Endothelial cell (in vitro differentiated cells): ENCODE measurements at regions not wholly inside any gene's neighbourhood (a gene's known extent, or its start where the extent isn't known, plus 50 kb on each side); places are given as distances from the start of the nearest gene placed in this dataset.
"Not testable (repeated sequence)": the region's sequence is repeated elsewhere in the genome, so short reads cannot be mapped to it uniquely, and the experiment has no call there.

Source experiments
- DNase-seq: peaks from one replicate; pipeline ENCODE4 v3.0.0; 2021; ENCODE audit warnings: low spot score
- H3K27ac Mint-ChIP-seq: one replicate; pipeline ENCODE4 v1.8.0; 2021; ENCODE audit warnings: mixed read lengths, inconsistent platforms; ENCODE audit not compliant: unreplicated experiment
- H3K27me3 Mint-ChIP-seq: one replicate; pipeline ENCODE4 v1.8.0; 2021; ENCODE audit warnings: mild to moderate bottlenecking, moderate library complexity, mixed read lengths, inconsistent platforms; ENCODE audit not compliant: unreplicated experiment
- H3K36me3 Mint-ChIP-seq: one replicate; pipeline ENCODE4 v1.8.0; 2021; ENCODE audit warnings: mild to moderate bottlenecking, low read depth, mixed read lengths, inconsistent platforms; ENCODE audit not compliant: unreplicated experiment
- H3K4me1 Mint-ChIP-seq: one replicate; pipeline ENCODE4 v1.8.0; 2021; ENCODE audit warnings: mild to moderate bottlenecking, mixed read lengths, inconsistent platforms; ENCODE audit not compliant: unreplicated experiment
- H3K4me3 Mint-ChIP-seq: one replicate; pipeline ENCODE4 v1.8.0; 2021; ENCODE audit warnings: mild to moderate bottlenecking, mixed read lengths, inconsistent platforms; ENCODE audit not compliant: unreplicated experiment
- H3K9me3 Mint-ChIP-seq: one replicate; pipeline ENCODE4 v1.8.0; 2021; ENCODE audit warnings: mixed read lengths, inconsistent platforms; ENCODE audit not compliant: unreplicated experiment
- TF ChIP-seq, protein P1 (sequence below): fragments of 200-600 bp; sonication (generic); IDR thresholded peaks from one replicate; pipeline ENCODE4 v1.5.0; 2021; ENCODE audit warnings: antibody characterized with exemption; ENCODE audit not compliant: unreplicated experiment

DNA sequence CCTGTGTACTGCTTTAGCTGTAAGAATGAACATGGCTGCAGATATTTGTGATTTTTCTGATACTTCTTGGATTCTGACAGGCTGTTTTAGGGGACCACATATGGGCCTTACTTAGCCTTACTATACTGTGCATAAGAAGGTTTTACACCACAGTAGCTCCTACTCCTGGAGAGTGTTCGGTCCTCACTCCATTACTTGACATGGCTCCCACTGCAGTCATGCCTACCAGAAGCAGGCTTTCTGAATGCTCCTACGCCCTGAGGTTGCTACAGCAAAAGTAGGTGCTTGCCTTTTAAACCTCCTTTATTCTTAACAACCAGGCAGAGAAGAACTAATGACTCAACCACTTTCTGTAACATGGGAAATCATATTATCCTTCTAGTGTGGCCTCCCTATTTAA is 125.2 kb upstream of the MAP2 start:
- TF ChIP-seq, protein P1, sequence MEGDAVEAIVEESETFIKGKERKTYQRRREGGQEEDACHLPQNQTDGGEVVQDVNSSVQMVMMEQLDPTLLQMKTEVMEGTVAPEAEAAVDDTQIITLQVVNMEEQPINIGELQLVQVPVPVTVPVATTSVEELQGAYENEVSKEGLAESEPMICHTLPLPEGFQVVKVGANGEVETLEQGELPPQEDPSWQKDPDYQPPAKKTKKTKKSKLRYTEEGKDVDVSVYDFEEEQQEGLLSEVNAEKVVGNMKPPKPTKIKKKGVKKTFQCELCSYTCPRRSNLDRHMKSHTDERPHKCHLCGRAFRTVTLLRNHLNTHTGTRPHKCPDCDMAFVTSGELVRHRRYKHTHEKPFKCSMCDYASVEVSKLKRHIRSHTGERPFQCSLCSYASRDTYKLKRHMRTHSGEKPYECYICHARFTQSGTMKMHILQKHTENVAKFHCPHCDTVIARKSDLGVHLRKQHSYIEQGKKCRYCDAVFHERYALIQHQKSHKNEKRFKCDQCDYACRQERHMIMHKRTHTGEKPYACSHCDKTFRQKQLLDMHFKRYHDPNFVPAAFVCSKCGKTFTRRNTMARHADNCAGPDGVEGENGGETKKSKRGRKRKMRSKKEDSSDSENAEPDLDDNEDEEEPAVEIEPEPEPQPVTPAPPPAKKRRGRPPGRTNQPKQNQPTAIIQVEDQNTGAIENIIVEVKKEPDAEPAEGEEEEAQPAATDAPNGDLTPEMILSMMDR, result no peak
- Mint-ChIP-seq H3K36me3 (no peaks in the 10 kb centered on the region), H3K27ac (no peak overlapping the region), H3K4me1 (peaks cover 54% of the 10 kb centered on the region), H3K9me3 (no peaks in the 10 kb centered on the region), H3K4me3 (no peak overlapping the region), H3K27me3 (peaks cover 12% of the 10 kb centered on the region)
- no peak for DNase-seq

DNA sequence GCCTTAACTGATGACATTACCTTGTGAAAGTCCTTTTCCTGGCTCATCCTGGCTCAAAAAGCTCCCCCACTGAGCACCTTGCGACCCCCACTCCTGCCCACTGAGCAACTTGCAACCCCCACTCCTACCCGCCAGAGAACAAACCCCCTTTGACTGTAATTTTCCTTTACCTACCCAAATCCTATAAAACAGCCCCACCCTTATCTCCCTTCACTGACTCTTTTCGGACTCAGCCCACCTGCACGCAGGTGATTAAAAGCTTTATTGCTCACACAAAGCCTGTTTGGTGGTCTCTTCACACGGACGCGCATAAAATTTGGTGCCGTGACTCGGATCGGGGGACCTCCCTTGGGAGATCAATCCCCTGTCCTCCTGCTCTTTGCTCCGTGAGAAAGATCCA is 124.4 kb upstream of the MAP2 start:
- H3K4me3 Mint-ChIP-seq, result peak overlapping the region; percentile 83
- DNase-seq, H3K36me3 Mint-ChIP-seq, H3K27ac Mint-ChIP-seq, H3K9me3 Mint-ChIP-seq: not testable (repeated sequence)
- peaks cover 16% of the 10 kb centered on the region for H3K27me3 Mint-ChIP-seq
- peaks cover 61% of the 10 kb centered on the region for H3K4me1 Mint-ChIP-seq

DNA sequence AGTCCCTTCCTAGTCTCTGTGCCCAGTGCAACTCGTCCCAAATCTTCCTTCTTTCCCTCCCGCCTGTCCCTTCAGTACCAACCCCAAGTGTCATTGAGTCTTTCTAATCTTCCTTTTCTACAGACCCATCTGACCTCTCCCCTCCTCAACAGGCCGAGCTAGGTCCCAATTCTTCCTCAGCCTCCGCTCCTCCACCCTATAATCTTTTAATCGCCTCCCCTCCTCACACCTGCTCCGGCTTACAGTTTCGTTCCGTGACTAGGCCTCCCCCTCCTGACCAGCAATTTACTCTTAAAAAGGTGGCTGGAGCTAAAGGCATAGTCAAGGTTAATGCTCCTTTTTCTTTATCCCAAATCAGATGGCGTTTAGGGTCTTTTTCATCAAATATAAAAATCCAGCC is 123.1 kb upstream of the MAP2 start:
- H3K27ac Mint-ChIP-seq, DNase-seq, H3K36me3 Mint-ChIP-seq, H3K9me3 Mint-ChIP-seq: not testable (repeated sequence)
- H3K4me1 Mint-ChIP-seq, result peaks cover 66% of the 10 kb centered on the region
- peaks cover 19% of the 10 kb centered on the region for H3K27me3 Mint-ChIP-seq
- peak overlapping the region; percentile 83 for H3K4me3 Mint-ChIP-seq

DNA sequence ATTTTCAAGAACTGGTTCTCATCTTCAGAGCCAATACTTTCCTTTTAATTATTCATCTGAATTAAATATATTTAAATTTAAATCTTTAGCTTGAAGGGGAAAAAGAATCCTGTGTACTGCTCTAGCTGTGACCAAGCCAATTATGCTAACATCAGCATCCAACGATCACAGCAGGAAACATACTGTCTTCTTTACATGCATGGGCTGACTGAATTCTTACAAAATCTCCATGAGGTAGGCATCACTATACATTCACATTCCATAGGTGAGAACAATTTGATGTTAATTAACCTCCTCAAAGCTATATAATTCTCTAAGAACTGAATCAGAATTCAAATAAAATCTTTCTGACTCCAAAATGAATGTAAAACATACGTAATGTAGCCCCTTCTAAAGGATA is 118.8 kb upstream of the MAP2 start:
- TF ChIP-seq, protein P1, result no peak
- Mint-ChIP-seq H3K4me3 (no peak overlapping the region), H3K9me3 (no peaks in the 10 kb centered on the region), H3K27ac (no peak overlapping the region), H3K4me1 (peaks cover 45% of the 10 kb centered on the region), H3K27me3 (peaks cover 17% of the 10 kb centered on the region), H3K36me3 (peaks cover 4% of the 10 kb centered on the region)
- no peak for DNase-seq

DNA sequence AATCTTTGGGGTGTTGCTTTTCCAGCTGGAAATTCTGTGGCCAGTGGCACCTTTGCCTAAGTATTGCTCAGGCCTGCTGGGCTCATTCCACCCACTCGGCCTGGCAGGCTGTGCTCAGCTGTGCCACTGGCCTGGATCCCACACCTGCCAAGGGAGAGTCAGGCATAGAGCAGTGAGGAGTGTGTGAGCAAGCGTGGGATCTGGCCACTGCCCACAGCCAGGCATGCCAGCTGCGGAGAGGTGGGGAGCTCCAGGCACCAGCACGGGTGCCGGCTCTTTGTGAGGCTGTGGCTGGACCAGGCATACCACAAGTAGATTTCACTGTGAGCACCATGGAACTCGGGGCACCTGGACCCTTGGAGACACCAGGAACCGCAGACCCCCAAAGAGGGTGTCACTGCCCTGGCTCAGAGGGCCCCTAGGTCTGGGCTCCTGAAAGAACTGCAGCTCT is 118.1 kb upstream of the MAP2 start:
- TF ChIP-seq, protein P1, result no peak
- Mint-ChIP-seq H3K4me1 (peaks cover 37% of the 10 kb centered on the region), H3K9me3 (no peaks in the 10 kb centered on the region), H3K27ac (peak overlapping the region; percentile 71), H3K36me3 (peaks cover 4% of the 10 kb centered on the region), H3K27me3 (peaks cover 13% of the 10 kb centered on the region), H3K4me3 (no peak overlapping the region)
- no peak for DNase-seq

DNA sequence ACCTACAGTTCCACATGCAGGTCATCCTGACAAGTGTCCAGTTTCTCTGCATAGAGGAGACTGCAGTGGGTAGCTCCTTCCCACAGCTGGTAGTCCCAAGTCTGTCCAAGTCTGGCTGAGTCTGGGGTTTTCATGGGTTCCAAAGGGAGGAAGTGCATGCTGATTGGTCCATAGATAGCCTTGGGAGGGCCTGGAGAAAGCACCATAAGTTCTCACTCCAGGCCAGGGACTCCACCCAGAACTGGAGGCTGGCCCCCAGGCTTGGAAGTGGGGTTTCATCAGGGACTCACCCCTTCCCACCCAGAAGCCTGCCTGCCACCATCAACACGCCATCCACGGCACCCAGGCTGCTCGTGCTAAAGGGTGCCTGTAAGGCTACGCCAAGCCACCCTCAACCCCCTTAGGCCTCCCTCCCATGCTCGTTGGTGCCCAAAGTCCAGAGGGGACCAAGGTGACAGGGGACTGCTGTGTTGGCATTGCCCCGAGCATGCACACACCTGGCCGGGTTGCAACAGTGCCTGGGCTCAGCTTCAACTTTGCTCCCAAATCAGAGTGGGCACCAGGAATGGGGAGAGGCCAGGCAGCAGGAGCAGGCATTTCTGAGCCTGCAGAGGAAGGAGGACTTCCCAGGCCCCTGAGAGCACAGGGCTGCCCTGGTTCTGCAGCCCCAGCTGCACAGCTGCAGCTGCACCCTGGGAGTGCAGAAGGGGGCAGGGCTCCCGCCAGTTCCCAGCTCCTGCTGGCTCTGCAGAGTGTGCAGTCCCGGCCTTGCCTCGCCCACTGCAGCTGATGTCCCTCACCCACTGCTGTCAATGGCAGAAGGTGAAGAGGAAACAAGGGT is 116.5 kb upstream of the MAP2 start:
- Mint-ChIP-seq H3K4me3 (no peak overlapping the region), H3K27me3 (peaks cover 13% of the 10 kb centered on the region), H3K27ac (no peak overlapping the region), H3K4me1 (peaks cover 24% of the 10 kb centered on the region), H3K9me3 (no peaks in the 10 kb centered on the region), H3K36me3 (peaks cover 4% of the 10 kb centered on the region)
- TF ChIP-seq, protein P1, result no peak
- no peak for DNase-seq
